ENCODE measurements at regions not wholly inside any gene's neighbourhood (a gene's known extent, or its start where the extent isn't known, plus 50 kb on each side); places are given as distances from the start of the nearest gene placed in this dataset.
"Not testable (repeated sequence)": the region's sequence is repeated elsewhere in the genome, so short reads cannot be mapped to it uniquely, and the experiment has no call there.

DNA sequence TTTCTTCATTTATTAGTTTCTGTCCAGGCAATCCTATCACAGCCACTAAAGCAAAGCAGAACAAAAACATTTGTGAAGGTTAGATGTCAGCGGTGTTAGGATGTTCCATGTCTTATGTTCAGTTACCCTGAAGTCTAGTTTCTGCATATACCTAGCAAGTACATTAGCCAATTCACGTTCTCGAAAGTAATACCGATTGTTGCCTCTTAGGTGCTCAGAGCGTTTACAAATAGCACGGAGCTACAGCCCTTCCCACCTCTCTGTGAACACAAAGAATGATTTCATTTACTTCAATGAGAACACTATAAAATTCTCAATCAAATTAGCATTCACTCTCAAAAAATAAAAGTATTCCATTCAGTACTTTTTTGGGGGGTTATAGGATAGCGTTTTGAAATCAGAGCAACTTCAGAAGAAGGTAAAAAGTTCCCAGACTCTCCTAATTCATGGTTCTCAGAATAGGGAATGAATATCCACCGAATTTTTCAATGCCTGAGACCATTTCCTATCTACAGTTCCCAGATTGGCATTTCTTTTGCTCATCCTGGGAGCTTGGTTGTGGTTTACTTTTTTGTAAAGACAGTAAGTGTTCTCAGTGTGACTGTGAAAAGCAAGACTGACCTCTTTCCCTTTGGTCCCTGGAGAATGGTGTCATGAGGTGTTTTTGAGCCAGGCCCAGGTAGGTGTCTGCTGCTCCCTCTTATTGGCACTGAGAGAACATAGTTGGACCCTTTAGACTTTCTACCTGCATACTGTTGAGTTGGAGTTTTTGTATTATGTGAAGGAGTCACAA lies 488.0 kb upstream of the RGS6 start:
- ChIA-PET POLR2A (no interaction called here), CTCF (no interaction called here)

DNA sequence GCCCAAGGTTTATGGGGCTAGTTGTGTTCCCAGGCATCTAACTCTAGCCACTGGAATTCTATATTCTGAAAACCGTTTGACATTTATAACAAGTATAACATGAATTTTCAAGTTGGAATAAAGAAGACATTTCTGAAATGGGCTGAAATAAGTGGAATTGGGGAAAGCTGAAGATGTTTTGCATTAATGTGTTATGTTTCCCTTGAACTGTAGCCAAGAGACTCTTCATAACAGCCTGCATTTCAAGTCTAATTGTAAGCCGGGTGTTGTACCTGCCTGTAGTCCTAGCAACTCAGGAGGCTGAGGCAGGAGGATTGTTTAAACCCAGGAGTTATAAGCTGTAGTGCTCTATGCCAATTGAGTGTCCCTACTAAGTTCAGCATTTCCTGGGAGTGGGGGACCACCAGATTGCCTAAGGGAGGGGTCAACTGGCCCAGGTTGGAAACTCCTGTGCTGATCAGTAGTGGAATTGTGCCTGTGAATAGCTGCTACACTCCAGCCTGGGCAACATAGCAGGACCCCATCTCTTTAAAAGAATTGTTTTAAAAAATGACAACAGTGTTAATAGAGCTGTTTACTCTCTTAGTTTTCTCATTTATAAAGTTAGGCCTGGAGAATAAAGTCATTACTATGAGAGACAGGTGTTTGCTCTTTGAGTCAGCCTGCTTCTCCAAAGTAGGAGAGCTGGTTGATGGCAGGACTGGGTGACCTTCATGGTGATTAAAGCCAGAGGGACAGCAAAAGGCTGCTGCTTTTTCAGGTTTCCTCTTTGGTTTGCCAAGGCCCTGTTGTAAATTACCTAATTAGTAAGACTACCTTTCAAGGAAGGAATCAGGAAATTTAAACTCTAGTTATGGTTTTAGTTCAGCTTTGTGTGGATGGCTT lies 483.6 kb upstream of the RGS6 start:
- ChIA-PET POLR2A (no interaction called here), CTCF (no interaction called here)

DNA sequence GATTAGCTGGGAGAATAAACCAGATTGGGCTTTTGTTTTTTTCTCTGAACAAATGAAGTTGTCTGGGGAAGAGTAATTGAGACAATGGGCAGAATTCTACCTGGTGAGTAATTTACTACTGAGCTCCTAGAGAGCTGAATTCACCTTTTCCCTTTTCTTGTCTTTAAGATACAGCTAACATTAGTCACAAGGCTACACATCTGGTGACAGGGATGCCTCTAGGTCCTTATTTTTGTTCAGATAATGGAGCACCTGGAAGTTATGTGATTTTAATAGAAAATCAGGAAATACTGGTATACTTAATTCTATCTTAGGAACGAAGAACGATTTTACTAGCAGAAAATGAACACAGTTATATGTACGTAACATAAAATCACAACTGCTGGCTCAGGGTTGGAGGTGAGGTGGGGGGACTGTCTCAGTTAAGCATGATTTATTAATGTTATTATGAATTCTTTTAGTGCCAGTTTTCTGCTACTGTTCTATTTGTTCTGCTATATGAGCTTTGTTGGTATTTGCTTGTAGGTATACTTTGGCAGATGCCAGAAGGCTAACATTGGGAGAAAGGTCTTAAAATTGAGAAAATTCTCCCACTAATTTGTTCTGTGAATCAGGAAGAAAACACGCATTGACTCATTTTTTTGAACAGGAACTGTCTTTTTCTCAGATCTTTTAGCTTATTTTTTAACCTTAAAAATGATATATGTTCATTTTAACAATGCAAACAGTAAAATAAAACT lies 482.7 kb upstream of the RGS6 start:
- POLR2A ChIA-PET = no interaction called here
- CTCF ChIA-PET = no interaction called here

DNA sequence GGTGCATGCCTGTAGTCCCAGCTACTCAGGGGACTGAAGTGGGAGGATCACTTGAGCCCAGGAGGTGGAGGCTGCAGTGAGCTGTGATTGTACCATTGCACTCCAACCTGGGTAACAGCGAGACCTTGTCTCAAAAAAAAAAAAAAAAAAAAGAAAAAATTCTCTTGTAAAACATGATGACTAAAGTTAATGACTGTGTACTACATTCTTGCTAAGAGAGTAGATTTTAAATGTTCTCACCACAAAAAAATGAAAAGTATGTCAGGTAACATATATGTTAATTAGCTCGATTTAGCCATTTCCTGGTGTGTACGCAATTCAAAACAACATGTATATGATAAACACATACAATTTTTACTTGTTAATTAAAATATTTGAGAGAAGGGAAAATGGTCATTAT lies 480.7 kb upstream of the RGS6 start:
- CTCF ChIA-PET = no interaction called here
- POLR2A ChIA-PET = no interaction called here

DNA sequence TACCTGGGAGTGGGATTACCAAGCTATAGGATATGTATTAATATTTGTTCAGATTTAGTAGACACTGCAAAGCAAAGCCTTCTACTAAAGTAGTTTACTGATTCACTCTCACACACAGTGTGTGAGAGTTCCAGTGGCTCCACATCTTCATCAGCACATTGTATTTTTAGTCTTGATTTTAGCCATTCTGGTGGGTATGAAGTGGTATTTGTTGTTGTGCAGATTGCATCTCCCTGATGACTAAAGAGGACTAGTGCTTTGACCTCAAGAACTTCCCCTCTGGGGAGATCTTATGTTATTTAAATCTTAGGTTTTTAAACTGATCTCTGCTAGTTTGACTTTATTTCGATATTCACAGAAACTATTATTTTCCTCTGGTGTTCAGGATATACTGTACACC lies 479.7 kb upstream of the RGS6 start:
- ChIA-PET CTCF (no interaction called here), POLR2A (no interaction called here)

DNA sequence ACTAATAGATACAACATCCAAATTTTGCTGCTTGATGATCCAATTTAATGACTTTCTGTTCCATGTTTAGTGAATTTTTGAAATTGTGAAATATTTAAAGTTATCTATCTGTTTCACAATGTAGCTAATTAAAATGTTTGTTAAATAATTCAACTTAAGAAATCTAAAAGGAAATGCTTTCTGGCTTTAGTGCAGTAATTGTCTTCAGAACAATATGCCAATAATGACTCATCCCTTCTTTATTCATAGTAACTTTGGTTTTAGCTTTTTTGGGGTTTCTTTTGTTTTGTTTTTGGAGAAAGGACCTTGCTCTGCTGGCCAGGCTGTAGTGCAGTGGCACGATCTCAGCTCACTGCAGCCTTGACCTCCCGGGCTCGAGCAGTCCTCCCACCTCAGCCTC lies 479.2 kb upstream of the RGS6 start:
- POLR2A ChIA-PET = interaction anchor here (0.5 kb wide), 1 partner anchor 20 kb away, joined by 3 read pairs; no protein-coding TSS in a partner anchor

DNA sequence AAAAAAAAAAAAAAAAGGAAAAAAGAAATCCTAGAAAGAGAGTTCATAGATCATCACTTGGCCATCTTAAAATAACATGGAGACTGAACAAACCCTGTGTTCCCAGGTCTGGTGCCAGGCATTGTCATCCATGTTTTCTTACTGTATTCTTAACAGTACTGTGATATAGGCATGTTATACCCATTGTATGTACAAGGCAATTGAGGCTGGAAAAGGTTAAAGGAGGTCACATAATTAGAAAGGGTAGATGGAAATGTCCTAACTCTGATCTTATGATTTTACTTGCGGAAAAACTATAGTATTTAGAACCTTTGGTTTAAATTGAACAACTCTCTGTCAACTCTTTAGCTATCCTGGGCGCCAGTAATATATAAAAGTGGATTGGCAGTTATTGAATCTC lies 478.2 kb upstream of the RGS6 start:
- POLR2A ChIA-PET = no interaction called here

More for the DNA sequence above, 479.2 kb upstream of the RGS6 start:
- CTCF ChIA-PET = no interaction called here

DNA sequence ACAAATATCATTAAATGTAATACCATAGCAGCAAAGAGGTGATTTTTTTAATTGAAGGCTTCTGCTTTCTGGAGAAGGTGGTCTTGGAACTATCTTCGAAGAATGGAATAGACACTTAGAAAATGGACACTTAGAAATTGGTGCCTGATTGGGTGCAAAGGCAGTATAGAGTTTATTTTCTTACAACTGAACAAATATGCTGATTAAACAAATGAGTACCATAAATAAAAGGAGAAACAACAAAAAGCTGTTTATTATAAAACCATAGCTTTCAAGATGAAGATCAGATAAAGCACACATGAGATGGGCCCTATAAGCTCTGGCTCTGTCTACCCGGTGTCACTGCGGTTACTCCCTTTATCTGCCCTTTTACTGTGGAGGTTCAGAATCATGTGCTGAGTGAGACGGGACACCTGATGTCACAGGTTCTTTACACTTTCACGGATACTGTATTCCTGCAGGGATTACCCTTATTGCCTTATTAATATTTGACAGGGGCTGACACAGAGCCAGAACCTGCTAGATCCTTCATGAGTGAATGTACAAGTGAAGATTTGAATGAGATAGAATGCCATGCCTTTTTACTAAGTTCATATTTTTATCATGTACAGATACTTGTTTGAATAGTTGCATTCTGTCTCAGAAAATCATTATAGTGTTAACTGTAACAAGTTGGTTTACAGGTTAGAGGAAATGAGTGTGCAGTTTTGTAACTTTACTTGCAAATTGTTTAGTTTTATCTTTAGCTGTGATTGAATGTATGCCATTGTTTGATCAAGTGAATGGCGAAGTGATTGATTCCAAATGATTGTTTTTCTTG lies 477.5 kb upstream of the RGS6 start:
- ChIA-PET CTCF (no interaction called here), POLR2A (no interaction called here)

More for the DNA sequence above, 478.2 kb upstream of the RGS6 start:
- CTCF ChIA-PET = no interaction called here

DNA sequence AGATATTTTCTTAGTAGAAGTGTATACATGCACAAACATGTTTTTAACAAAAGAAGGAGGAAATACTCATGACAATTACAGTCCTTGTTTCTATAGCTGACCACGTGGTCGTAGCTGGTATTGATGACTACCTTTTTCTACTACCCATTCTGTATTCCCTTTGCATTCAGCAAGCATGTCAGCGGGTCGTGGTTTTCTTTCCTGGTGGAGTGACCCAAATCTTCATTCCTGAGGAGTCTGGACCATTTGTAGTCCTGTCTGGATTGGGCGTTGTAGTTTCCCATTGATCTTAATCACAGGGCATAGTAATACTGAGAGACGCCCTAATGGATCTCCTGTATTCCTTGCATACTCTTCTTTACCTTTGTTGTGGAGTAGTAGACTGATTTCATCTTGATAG lies 472.1 kb upstream of the RGS6 start:
- POLR2A ChIA-PET = no interaction called here
- CTCF ChIA-PET = no interaction called here

DNA sequence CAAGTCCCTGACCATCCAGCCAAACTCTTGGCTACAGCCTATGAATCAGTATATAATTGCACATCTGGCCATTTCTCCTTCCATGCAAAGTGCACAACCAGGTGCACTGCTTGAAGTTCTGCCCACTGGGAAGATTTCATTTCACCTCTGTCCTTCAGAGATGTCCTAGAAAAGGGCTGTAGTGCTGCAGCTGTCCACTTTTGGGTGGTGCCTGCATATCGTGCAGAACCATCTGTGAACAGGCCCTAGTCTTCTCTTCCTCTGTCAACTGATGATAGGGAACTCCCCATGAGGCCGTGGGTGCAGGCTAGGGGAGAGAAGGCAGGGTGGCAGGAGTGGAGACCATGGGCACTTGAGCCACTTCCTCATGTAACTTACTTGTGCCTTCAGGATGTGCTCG lies 470.6 kb upstream of the RGS6 start:
- POLR2A ChIA-PET, CTCF ChIA-PET: not testable (repeated sequence)

DNA sequence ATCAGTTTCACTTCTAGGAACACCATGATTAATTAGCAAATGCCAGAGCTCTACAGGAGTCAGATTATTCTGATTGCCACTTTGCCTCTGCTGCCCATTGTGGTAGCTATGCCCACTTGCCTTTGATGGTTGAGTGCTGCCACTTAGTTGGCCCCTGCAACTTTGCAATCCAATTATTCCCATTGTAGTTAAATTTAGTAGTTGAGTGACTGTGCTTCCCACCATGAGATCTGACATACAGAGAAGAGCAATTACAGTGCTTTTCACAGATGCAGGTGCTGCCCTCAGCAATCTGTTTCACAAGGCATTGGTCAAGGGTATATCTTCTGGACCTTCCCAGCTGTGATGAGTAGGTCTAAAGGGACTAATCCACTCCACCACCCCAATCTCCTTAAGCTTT lies 468.4 kb upstream of the RGS6 start:
- CTCF ChIA-PET = no interaction called here
- POLR2A ChIA-PET = no interaction called here

DNA sequence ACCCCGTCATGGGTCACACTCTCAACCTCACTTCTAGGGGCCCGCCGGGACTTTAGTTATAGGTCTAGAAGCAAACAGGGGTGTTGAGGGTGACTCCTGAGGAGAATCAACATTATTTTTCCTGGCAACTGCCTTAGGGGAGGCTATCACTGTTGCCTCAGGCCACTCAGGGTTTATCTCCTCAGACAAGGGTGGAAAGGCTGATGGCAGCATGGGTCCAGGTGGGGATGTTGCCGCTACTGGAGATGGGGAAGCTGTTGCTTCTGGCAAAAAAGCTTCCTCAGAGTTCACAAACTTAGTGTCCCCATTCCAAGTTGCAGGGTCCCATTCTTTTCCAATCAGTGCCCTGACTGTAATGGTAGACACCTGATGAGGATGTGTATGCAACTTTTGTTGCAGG lies 467.4 kb upstream of the RGS6 start:
- CTCF ChIA-PET = no interaction called here
- POLR2A ChIA-PET = no interaction called here

DNA sequence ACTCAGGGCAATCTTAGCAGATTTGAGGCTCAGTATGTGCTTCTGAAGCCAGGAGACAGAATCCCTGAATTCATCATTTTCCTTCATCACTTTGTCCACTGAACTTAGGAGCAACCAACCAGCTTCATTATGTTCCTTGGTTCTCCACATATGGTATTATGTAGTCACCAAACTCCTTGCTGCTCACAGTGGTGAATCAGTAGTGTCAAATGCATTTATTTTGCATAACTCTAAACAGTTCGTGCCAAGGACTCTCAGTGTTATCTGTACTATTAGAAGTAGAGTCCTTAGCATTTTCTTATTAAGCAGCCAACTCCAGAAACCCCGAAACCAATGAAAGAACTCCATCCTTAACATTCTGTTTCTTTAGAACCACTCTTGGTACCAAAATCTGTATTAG lies 466.9 kb upstream of the RGS6 start:
- POLR2A ChIA-PET = no interaction called here
- CTCF ChIA-PET = no interaction called here

DNA sequence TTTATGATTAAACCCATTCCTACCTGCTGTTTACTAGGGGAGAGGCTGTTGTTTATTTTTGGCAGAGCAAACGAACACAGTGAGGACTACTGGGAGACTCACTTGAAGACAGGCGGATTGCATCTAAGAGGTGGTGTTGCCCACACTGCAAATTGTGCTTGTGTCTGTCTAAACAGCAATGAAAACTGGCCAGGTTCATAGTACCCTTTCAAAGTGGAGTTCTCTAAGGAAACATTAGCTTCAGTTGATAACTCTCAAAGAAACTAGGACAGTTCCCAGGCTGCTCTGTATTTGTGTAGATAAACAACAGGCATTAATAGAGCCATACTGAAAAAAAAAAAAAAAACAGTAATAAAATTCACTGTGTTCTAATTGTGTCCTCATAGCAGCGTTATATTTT lies 466.0 kb upstream of the RGS6 start:
- ChIA-PET POLR2A (no interaction called here), CTCF (no interaction called here)

DNA sequence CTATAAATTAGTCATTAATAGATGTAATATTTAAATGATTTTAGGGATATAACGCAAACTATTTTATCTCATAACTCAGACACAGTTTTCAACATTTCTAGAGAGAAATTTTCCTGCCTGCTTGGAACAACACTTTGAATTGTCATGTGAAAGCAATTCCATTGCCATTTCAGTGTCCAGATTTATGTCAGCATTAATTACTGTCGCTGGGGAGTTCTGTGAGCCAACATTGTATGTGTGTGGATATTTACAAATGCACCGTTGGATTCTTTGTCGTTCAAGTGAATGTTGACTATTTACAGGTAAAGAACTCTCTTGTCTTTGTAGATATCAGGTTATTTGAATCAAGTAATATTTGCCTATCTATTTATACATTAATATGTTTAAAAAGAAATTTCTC lies 465.3 kb upstream of the RGS6 start:
- ChIA-PET CTCF (no interaction called here), POLR2A (no interaction called here)

DNA sequence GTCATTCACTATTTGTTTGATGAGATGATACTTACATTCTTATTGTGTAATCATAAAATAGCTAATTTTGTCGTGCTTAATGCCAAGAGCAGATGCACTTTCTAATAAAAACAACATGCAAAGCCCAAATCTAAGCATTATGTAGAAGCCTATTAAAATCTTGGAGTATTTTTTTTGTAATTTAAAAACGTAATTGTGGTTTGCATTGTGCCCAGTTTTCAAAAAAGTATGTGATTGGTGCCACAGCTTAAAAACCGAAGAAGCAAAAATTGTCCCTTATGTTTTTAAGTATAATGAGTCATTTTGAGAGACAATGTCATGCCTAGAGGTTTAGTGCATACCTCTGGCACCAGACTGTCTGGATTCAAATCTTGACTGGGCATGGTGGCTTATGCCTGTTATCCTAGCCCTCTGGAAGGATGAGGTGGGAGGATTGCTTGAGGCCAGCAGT lies 464.8 kb upstream of the RGS6 start:
- CTCF ChIA-PET = no interaction called here
- POLR2A ChIA-PET = no interaction called here

DNA sequence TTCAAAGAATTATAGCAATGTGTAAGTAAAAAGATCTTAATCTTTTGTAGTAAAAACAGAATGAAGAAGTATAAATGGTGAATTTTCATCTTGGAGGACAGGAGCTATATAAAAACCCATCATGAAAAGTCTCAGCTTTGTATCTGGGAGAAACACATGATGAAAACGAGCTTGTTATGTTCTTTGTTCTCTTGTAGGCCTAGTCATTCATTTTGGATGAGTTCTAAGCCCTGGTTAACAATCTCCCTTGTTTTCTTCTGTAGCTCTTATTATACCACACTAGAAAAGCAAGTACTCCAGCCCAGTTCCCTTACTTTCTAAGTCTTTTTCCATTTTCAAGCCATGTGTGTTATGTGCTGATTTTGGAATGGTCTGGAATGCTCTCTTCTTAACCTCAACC lies 463.5 kb upstream of the RGS6 start:
- CTCF ChIA-PET = no interaction called here
- POLR2A ChIA-PET = no interaction called here

DNA sequence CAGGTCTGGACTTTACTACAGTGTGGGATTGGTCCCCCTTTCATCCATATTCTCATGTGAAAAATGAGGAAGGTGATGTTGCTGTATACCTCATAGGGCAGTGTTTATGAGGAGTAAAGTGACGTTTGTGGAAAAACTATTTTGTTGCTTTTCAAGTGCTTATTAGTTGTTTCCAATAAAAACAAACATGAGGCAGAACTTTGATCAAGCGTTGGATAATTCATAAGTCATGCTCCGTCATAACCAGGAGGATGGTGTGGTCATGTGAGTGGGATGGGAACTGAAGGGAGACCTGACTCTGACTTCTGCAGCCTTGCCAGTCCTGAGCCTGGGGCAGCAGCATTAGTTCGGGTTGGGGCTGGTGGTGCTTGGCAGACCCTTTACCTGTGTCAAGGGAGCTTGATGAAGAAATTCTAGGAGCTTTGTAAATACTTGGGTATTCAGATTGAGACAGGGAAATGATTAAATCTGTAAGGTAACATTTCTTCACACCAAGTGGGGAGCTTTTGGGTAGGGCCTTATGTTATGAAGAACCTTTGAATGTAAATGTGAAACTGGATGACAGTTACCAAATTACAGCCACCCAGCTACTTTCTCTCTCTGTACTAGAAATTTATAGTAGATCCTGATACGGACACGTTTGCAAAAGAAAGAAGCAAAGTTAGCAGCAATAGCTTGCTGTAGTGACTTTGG lies 462.4 kb upstream of the RGS6 start:
- ChIA-PET POLR2A (no interaction called here), CTCF (no interaction called here)

DNA sequence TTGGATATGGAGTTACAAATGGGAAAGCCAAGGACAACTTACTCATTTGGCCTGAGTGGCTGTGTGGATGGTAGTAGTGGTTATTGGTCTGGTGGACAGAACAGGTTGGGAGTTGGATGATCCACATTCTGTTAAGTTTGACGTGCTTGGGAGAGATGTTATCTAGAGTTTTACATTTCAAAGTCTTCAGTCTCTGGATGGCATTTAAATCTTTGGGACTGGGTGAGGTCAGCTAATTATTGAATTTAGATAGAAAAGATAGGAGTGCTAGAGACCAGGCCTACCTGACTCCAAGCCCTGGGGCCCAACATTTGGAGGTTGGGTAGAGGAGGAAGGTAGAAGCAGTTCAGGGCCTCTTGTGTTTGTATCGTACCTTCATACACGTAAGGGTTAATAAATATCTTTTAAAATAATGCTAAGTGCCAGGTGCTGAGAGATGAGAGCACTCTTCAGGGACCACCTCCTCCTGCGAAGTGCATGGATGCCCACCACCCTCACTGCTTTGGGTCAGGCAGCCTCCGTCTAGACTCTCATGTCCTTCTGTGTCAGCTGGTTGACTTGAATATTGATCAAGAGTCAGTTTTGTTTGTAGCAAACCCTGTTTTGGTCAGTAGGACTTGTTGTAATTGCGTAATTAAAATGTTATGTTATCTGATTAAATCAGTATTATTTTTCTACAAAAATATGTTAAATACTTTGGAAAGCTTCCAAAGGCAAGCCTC lies 460.4 kb upstream of the RGS6 start:
- POLR2A ChIA-PET = no interaction called here
- CTCF ChIA-PET = interaction anchor here (0.7 kb wide), 1 partner anchor 73 kb away, joined by 4 read pairs; no protein-coding TSS in a partner anchor

Data from activated CD8-positive, alpha-beta memory T cell treated with anti-CD3 and anti-CD28 coated beads for 36 hours (primary cell).